Natural killer cell (primary cell): ENCODE measurements at regions not wholly inside any gene's neighbourhood (a gene's known extent, or its start where the extent isn't known, plus 50 kb on each side); places are given as distances from the start of the nearest gene placed in this dataset.

ENCODE experiments used
- ATAC-seq, 3 donors: fragments of 150-1000 bp in 2 of 3; fragments of 200-7000 bp in 1 of 3; cut with Tn5 transposase; 1 replicate in 1 of 3; 2 replicates in 2 of 3; pipeline ENCODE4 v1.10.0; 2021; ENCODE audit warnings: mild to moderate bottlenecking in 2 of 3, moderate library complexity in 2 of 3
- DNase-seq, 2 donors: peaks; one replicate each; pipeline versions ENCODE4 v3.0.0 to v3.0.0-alpha.2; 2013 to 2021; ENCODE audit warnings: mixed read lengths in 1 of 2
- H3K27ac ChIP-seq: one replicate; pipeline ENCODE4 v1.5.1; 2013; ENCODE audit warnings: mild to moderate bottlenecking, low read length
- H3K27me3 ChIP-seq: one replicate; pipeline ENCODE4 v1.6.1; 2013; ENCODE audit warnings: low read length; ENCODE audit not compliant: control insufficient read depth, insufficient read depth
- H3K36me3 ChIP-seq: one replicate; pipeline ENCODE4 v1.6.1; 2013; ENCODE audit warnings: low read length; ENCODE audit not compliant: control insufficient read depth, insufficient read depth
- H3K4me1 ChIP-seq: one replicate; pipeline ENCODE4 v1.6.1; 2013; ENCODE audit warnings: low read length; ENCODE audit not compliant: control insufficient read depth, insufficient read depth
- H3K4me3 ChIP-seq: one replicate; pipeline ENCODE4 v1.5.1; 2013; ENCODE audit warnings: low read length
- H3K9me3 ChIP-seq: one replicate; pipeline ENCODE4 v1.6.1; 2013; ENCODE audit warnings: low read length; ENCODE audit not compliant: control insufficient read depth, insufficient read depth
- H3K27ac Mint-ChIP-seq, 2 donors: one replicate each; pipeline ENCODE4 v1.8.0; 2022; ENCODE audit warnings: mild to moderate bottlenecking in 2 of 2, mixed read lengths in 2 of 2, moderate library complexity in 1 of 2
- H3K27me3 Mint-ChIP-seq, 2 donors: one replicate each; pipeline ENCODE4 v1.8.0; 2022; ENCODE audit warnings: low read depth in 2 of 2, mixed read lengths in 2 of 2
- H3K36me3 Mint-ChIP-seq: one replicate; pipeline ENCODE4 v1.8.0; 2022; ENCODE audit warnings: mixed read lengths
- H3K4me1 Mint-ChIP-seq, 2 donors: one replicate each; pipeline ENCODE4 v1.8.0; 2022; ENCODE audit warnings: mixed read lengths in 2 of 2
- H3K4me3 Mint-ChIP-seq: one replicate; pipeline ENCODE4 v1.8.0; 2022; ENCODE audit warnings: mild to moderate bottlenecking, moderate library complexity, mixed read lengths
- H3K9me3 Mint-ChIP-seq, 2 donors: one replicate each; pipeline ENCODE4 v1.8.0; 2022; ENCODE audit warnings: mixed read lengths in 2 of 2
- CTCF ChIP-seq: fragments of 200-600 bp; IDR thresholded peaks from one replicate; pipeline ENCODE4 v1.8.0; 2022; ENCODE audit warnings: antibody characterized with exemption
- WGBS: methylation state at CpG from one replicate; pipeline ENCODE4 v1.1.7; 2013; ENCODE audit warnings: missing lambda C conversion rate; ENCODE audit not compliant: insufficient coverage; 5-methylcytosine and 5-hydroxymethylcytosine counted together
- intact Hi-C: fragments of 100-400 bp; cut with micrococcal nuclease; formaldehyde crosslinking; loops from one replicate; pipeline ENCODE4 v1.14.2; 2022

GRCh38 chr12:102691773-102692555, 211.6 kb upstream of the IGF1 start:
- Mint-ChIP-seq H3K4me1 (no peaks in the 10 kb centered on the region), H3K27me3 (peaks cover 5 to 16% of the 10 kb centered on the region in 2 donors), H3K27ac (no peak overlapping the region), H3K4me3 (no peak overlapping the region), H3K9me3 (peaks cover 7 to 8% of the 10 kb centered on the region in 2 donors), H3K36me3 (no peaks in the 10 kb centered on the region)
- no peak for TF ChIP-seq CTCF
- Histone ChIP-seq H3K27me3 (no peaks in the 10 kb centered on the region), H3K27ac (no peak overlapping the region), H3K36me3 (no peaks in the 10 kb centered on the region), H3K4me3 (no peak overlapping the region), H3K4me1 (no peaks in the 10 kb centered on the region), H3K9me3 (peaks cover 4% of the 10 kb centered on the region)
- 67% methylated on average over 1 of the region's 1 CpG for WGBS
- intact Hi-C loops: no loop called here
- ATAC-seq: no peak
- no peak for DNase-seq

- H3K4me1 Mint-ChIP-seq: no peaks in the 10 kb centered on the region
- no peak for ATAC-seq
Observed at GRCh38 chr12:102690253-102690652, 209.9 kb upstream of the IGF1 start.

GRCh38 chr12:102689701-102690100, 209.3 kb upstream of the IGF1 start:
- 92% methylated on average over 3 of the region's 3 CpGs for WGBS
- Histone ChIP-seq H3K4me1 (no peaks in the 10 kb centered on the region), H3K27me3 (no peaks in the 10 kb centered on the region), H3K27ac (no peak overlapping the region), H3K9me3 (peaks cover 3% of the 10 kb centered on the region), H3K36me3 (no peaks in the 10 kb centered on the region), H3K4me3 (no peak overlapping the region)
- DNase-seq (no peak), ATAC-seq (no peak)
- intact Hi-C loops: no loop called here
- Mint-ChIP-seq H3K9me3 (peaks cover 2 to 4% of the 10 kb centered on the region in 2 donors), H3K4me1 (no peaks in the 10 kb centered on the region), H3K27me3 (peaks cover 5 to 11% of the 10 kb centered on the region in 2 donors), H3K36me3 (no peaks in the 10 kb centered on the region), H3K4me3 (no peak overlapping the region), H3K27ac (no peak overlapping the region)
- TF ChIP-seq CTCF: no peak

More at GRCh38 chr12:102690253-102690652, 209.9 kb upstream of the IGF1 start:
- no peak overlapping the region for H3K27ac ChIP-seq
- no peaks in the 10 kb centered on the region for H3K4me1 ChIP-seq
- Mint-ChIP-seq H3K9me3 (peaks cover 2 to 4% of the 10 kb centered on the region in 2 donors), H3K27me3 (peaks cover 5 to 11% of the 10 kb centered on the region in 2 donors), H3K27ac (no peak overlapping the region), H3K36me3 (no peaks in the 10 kb centered on the region), H3K4me3 (no peak overlapping the region)
- WGBS: 80% methylated on average over 1 of the region's 2 CpGs
- no peaks in the 10 kb centered on the region for H3K36me3 ChIP-seq
- H3K4me3 ChIP-seq: no peak overlapping the region
- no peak for TF ChIP-seq CTCF
- no peaks in the 10 kb centered on the region for H3K27me3 ChIP-seq
- no peak for DNase-seq
- H3K9me3 ChIP-seq: peaks cover 4% of the 10 kb centered on the region
- intact Hi-C loops: no loop called here

GRCh38 chr12:102687523-102687922, 207.2 kb upstream of the IGF1 start:
- Histone ChIP-seq H3K36me3 (no peaks in the 10 kb centered on the region), H3K9me3 (no peaks in the 10 kb centered on the region), H3K4me1 (no peaks in the 10 kb centered on the region), H3K27me3 (no peaks in the 10 kb centered on the region), H3K27ac (no peak overlapping the region), H3K4me3 (no peak overlapping the region)
- no peaks in the 10 kb centered on the region for H3K36me3 Mint-ChIP-seq
- H3K4me1 Mint-ChIP-seq: no peaks in the 10 kb centered on the region
- peaks cover 2 to 4% of the 10 kb centered on the region in 2 donors for H3K9me3 Mint-ChIP-seq
- DNase-seq (no peak), ATAC-seq (no peak)
- 94% methylated on average over 1 of the region's 1 CpG for WGBS
- H3K27me3 Mint-ChIP-seq: peaks cover 5 to 11% of the 10 kb centered on the region in 2 donors
- intact Hi-C loops: no loop called here
- no peak overlapping the region for H3K27ac Mint-ChIP-seq
- no peak overlapping the region for H3K4me3 Mint-ChIP-seq
- no peak for TF ChIP-seq CTCF
